Right lobe of liver (tissue), 4 donors: ENCODE measurements at regions not wholly inside any gene's neighbourhood (a gene's known extent, or its start where the extent isn't known, plus 50 kb on each side); places are given as distances from the start of the nearest gene placed in this dataset.

Source experiments
- CTCF ChIP-seq, 4 donors: fragments of 200-600 bp in 3 of 4; fragments of 450-650 bp in 1 of 4; IDR thresholded peaks; one replicate each; pipeline versions ENCODE4 v1.5.1 to v1.8.0; 2016 to 2022; ENCODE audit warnings: antibody characterized with exemption in 4 of 4, mild to moderate bottlenecking in 2 of 4
- POLR2A ChIP-seq: fragments of 450-650 bp; IDR thresholded peaks from one replicate; pipeline ENCODE4 v1.6.1; 2017; ENCODE audit warnings: antibody characterized with exemption, mild to moderate bottlenecking
- donor health status: DM: no; HTN: no; CAD: no.
- donor health status: DM: no; HTN: no; CAD: no.
- donor health status: DM: no; HTN: yes; CAD: no.

- TF ChIP-seq CTCF (IDR thresholded peaks at IDR 0.05), result no peak
- TF ChIP-seq POLR2A, result no peak
Measured at GRCh38 chr6:121886223-121886830, 450.9 kb downstream of the GJA1 start.
